ENCODE measurements at regions not wholly inside any gene's neighbourhood (a gene's known extent, or its start where the extent isn't known, plus 50 kb on each side); places are given as distances from the start of the nearest gene placed in this dataset.

GRCh38 chr11:50155508-50155907 lies 122.8 kb downstream of the OR4C45 start:
- intact Hi-C loops (cut with DNase I; ENCODE audit: low total_unique reads), result no loop called here
- H3K27ac ChIP-seq, result no peak overlapping the region
- H3K4me3 ChIP-seq, result no peak overlapping the region
- DNase-seq, result no peak
- H3K27me3 ChIP-seq, result no peaks in the 10 kb centered on the region
- H3K9me3 ChIP-seq, result peaks cover 0 to 4% of the 10 kb centered on the region in 2 donors
- no peaks in the 10 kb centered on the region for H3K36me3 ChIP-seq
- no peaks in the 10 kb centered on the region for H3K4me1 ChIP-seq
- TF ChIP-seq POLR2AphosphoS5 (IDR thresholded peaks at IDR 0.05) (no peak), POLR2A (IDR thresholded peaks at IDR 0.05) (no peak), CTCF (IDR thresholded peaks at IDR 0.05) (no peak), EP300 (IDR thresholded peaks at IDR 0.05; ENCODE audit: low read depth) (no peak)
- in situ Hi-C loops (cut with MboI; ENCODE audit: low pct_ligation_motif_present in 1 of 4, low pct_unique_long_range_greater_than_20kb in 1 of 4, low sequenced_read_pairs in 3 of 4), result no loop called here

GRCh38 chr11:50164050-50164449 lies 131.4 kb downstream of the OR4C45 start:
- H3K27ac ChIP-seq, result no peak overlapping the region
- 93% methylated on average over 13 of the region's 13 CpGs; no CpG with 5 or more reads in 1 of the 2 donors for WGBS, 2 donors (ENCODE audit: low coverage in 1 of 2)
- no peak overlapping the region for H3K4me3 ChIP-seq
- no peaks in the 10 kb centered on the region for H3K27me3 ChIP-seq
- TF ChIP-seq POLR2A (IDR thresholded peaks at IDR 0.05), result no peak
- TF ChIP-seq EP300 (IDR thresholded peaks at IDR 0.05; ENCODE audit: low read depth), result no peak
- no peak for TF ChIP-seq POLR2AphosphoS5 (IDR thresholded peaks at IDR 0.05)
- TF ChIP-seq CTCF (IDR thresholded peaks at IDR 0.05), result no peak
- intact Hi-C loops (cut with DNase I; ENCODE audit: low total_unique reads) (no loop called here), in situ Hi-C loops (cut with MboI; ENCODE audit: low pct_ligation_motif_present in 1 of 4, low pct_unique_long_range_greater_than_20kb in 1 of 4, low sequenced_read_pairs in 3 of 4) (no loop called here)
- H3K36me3 ChIP-seq, result no peaks in the 10 kb centered on the region
- H3K9me3 ChIP-seq, result peaks cover 0 to 4% of the 10 kb centered on the region in 2 donors
- DNase-seq, result no peak
- H3K4me1 ChIP-seq, result no peaks in the 10 kb centered on the region

GRCh38 chr11:50169634-50170033 lies 137.0 kb downstream of the OR4C45 start:
- H3K36me3 ChIP-seq, result no peaks in the 10 kb centered on the region
- no peaks in the 10 kb centered on the region for H3K4me1 ChIP-seq
- in situ Hi-C loops (cut with MboI; ENCODE audit: low pct_ligation_motif_present in 1 of 4, low pct_unique_long_range_greater_than_20kb in 1 of 4, low sequenced_read_pairs in 3 of 4), result no loop called here
- no peaks in the 10 kb centered on the region for H3K27me3 ChIP-seq
- WGBS, 2 donors (ENCODE audit: low coverage in 1 of 2), result 91 to 92% methylated on average over 10 to 13 of the region's 13 CpGs
- no peak overlapping the region for H3K27ac ChIP-seq
- TF ChIP-seq POLR2A (IDR thresholded peaks at IDR 0.05) (no peak), CTCF (IDR thresholded peaks at IDR 0.05) (no peak), EP300 (IDR thresholded peaks at IDR 0.05; ENCODE audit: low read depth) (no peak), POLR2AphosphoS5 (IDR thresholded peaks at IDR 0.05) (no peak)
- no peaks in the 10 kb centered on the region for H3K9me3 ChIP-seq
- no peak for DNase-seq
- intact Hi-C loops (cut with DNase I; ENCODE audit: low total_unique reads), result no loop called here
- no peak overlapping the region for H3K4me3 ChIP-seq

GRCh38 chr11:50170115-50170514 lies 137.4 kb downstream of the OR4C45 start:
- DNase-seq, result no peak
- H3K4me3 ChIP-seq, result no peak overlapping the region
- no peaks in the 10 kb centered on the region for H3K27me3 ChIP-seq
- intact Hi-C loops (cut with DNase I; ENCODE audit: low total_unique reads), result no loop called here
- WGBS, 2 donors (ENCODE audit: low coverage in 1 of 2), result 91 to 97% methylated on average over 5 to 17 of the region's 17 CpGs
- H3K9me3 ChIP-seq, result no peaks in the 10 kb centered on the region
- H3K27ac ChIP-seq, result no peak overlapping the region
- no peaks in the 10 kb centered on the region for H3K4me1 ChIP-seq
- in situ Hi-C loops (cut with MboI; ENCODE audit: low pct_ligation_motif_present in 1 of 4, low pct_unique_long_range_greater_than_20kb in 1 of 4, low sequenced_read_pairs in 3 of 4), result no loop called here
- no peaks in the 10 kb centered on the region for H3K36me3 ChIP-seq
- TF ChIP-seq EP300 (IDR thresholded peaks at IDR 0.05; ENCODE audit: low read depth) (no peak), CTCF (IDR thresholded peaks at IDR 0.05) (no peak), POLR2AphosphoS5 (IDR thresholded peaks at IDR 0.05) (no peak), POLR2A (IDR thresholded peaks at IDR 0.05) (no peak)

Data from transverse colon (tissue), 4 donors.